IPS-15b (cell line): ENCODE measurements at regions not wholly inside any gene's neighbourhood (a gene's known extent, or its start where the extent isn't known, plus 50 kb on each side); places are given as distances from the start of the nearest gene placed in this dataset.
"Not testable (repeated sequence)": the region's sequence is repeated elsewhere in the genome, so short reads cannot be mapped to it uniquely, and the experiment has no call there.

Experiments
- H3K27me3 ChIP-seq: one replicate; pipeline ENCODE4 v1.6.1; 2013; ENCODE audit warnings: low read length; ENCODE audit not compliant: control insufficient read depth, insufficient read depth
- H3K36me3 ChIP-seq: one replicate; pipeline ENCODE4 v1.6.1; 2013; ENCODE audit warnings: low read length; ENCODE audit not compliant: control insufficient read depth, insufficient read depth
- H3K4me1 ChIP-seq: one replicate; pipeline ENCODE4 v1.6.1; 2013; ENCODE audit warnings: mild to moderate bottlenecking, low read length; ENCODE audit not compliant: control insufficient read depth, insufficient read depth
- H3K4me3 ChIP-seq: one replicate; pipeline ENCODE4 v1.5.1; 2013; ENCODE audit warnings: low read depth, low read length
- H3K9ac ChIP-seq: one replicate; pipeline ENCODE4 v1.6.1; 2013; ENCODE audit warnings: low read depth, mild to moderate bottlenecking, low read length
- H3K9me3 ChIP-seq: one replicate; pipeline ENCODE4 v1.6.1; 2013; ENCODE audit warnings: mild to moderate bottlenecking, low read length; ENCODE audit not compliant: control insufficient read depth, insufficient read depth

GRCh38 chr4:38304460-38304859 lies 344.3 kb downstream of the PTTG2 start:
- not testable (repeated sequence) for H3K4me1 ChIP-seq, H3K36me3 ChIP-seq, H3K4me3 ChIP-seq, H3K27me3 ChIP-seq, H3K9ac ChIP-seq, H3K9me3 ChIP-seq

DNA sequence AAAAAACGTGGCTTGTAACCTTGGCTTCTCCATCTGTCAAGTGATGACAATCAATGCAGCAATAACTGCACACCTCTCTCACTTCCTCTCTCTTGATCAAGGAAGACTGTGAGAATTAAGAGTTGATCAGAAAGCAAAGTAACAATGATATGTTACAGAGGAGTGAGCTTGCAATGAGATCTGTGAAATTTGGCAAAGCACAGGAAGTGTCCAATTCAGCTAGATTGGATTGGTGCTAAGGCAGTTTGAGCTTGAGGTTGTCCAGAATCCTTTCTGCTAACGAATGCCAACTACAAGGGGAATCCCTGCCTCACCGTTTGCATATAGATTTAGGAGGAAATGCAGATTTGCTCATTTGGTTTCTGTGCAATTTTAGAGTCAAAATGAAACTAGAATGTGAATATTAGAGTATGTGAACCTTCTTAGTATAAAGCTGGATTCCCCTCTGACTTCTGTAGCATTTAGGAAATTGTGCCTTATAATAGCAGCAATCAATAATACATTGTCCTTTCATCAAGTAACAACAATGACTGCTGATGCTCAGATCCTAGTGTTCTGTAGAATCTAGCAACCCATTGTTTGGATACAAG lies 346.4 kb downstream of the PTTG2 start:
- Histone ChIP-seq H3K4me3 (no peak overlapping the region), H3K36me3 (no peaks in the 10 kb centered on the region), H3K9ac (no peak overlapping the region), H3K4me1 (no peaks in the 10 kb centered on the region), H3K9me3 (no peaks in the 10 kb centered on the region), H3K27me3 (no peaks in the 10 kb centered on the region)

DNA sequence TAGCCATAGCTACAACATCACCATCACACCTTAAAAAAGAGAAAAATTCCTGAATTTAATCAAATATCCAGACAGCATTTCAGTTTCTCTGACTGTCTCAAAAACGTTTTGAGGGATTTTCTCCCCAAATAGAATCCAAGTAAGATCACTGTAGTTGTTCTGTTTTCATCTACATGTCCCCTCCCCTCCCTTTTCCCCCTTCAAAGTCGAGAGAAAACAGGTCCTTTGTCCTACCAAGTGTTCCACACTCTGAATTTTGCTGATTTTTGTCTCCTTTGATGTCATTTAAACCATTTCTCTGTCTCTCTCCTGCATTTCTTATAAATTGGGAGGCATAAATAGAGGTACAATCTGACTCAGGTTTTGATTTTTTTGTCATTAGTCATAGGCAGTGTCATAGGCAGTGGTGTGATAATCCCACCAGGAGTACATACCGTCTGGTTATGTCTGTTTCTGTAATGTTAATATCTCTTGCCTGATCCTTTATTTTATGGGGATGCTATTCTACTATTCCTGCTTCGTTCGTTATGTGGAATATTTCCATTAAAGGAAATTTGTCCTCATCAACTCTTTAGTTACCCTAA lies 348.6 kb downstream of the PTTG2 start:
- Histone ChIP-seq H3K4me1 (no peaks in the 10 kb centered on the region), H3K4me3 (no peak overlapping the region), H3K9me3 (no peaks in the 10 kb centered on the region), H3K36me3 (no peaks in the 10 kb centered on the region), H3K9ac (no peak overlapping the region), H3K27me3 (no peaks in the 10 kb centered on the region)

GRCh38 chr4:38309471-38309870 lies 349.3 kb downstream of the PTTG2 start:
- H3K9ac ChIP-seq: no peak overlapping the region
- H3K36me3 ChIP-seq: no peaks in the 10 kb centered on the region
- H3K4me3 ChIP-seq: no peak overlapping the region
- no peaks in the 10 kb centered on the region for H3K9me3 ChIP-seq
- no peaks in the 10 kb centered on the region for H3K4me1 ChIP-seq
- H3K27me3 ChIP-seq: no peaks in the 10 kb centered on the region

GRCh38 chr4:38310446-38311043 lies 350.3 kb downstream of the PTTG2 start:
- Histone ChIP-seq H3K36me3 (no peaks in the 10 kb centered on the region), H3K4me3 (no peak overlapping the region), H3K9ac (no peak overlapping the region), H3K4me1 (no peaks in the 10 kb centered on the region), H3K27me3 (no peaks in the 10 kb centered on the region), H3K9me3 (no peaks in the 10 kb centered on the region)

- Histone ChIP-seq H3K9ac (no peak overlapping the region), H3K4me1 (no peaks in the 10 kb centered on the region), H3K36me3 (no peaks in the 10 kb centered on the region), H3K27me3 (no peaks in the 10 kb centered on the region), H3K4me3 (no peak overlapping the region), H3K9me3 (no peaks in the 10 kb centered on the region)
These were observed 351.4 kb downstream of the PTTG2 start for GRCh38 chr4:38311495-38312126.

DNA sequence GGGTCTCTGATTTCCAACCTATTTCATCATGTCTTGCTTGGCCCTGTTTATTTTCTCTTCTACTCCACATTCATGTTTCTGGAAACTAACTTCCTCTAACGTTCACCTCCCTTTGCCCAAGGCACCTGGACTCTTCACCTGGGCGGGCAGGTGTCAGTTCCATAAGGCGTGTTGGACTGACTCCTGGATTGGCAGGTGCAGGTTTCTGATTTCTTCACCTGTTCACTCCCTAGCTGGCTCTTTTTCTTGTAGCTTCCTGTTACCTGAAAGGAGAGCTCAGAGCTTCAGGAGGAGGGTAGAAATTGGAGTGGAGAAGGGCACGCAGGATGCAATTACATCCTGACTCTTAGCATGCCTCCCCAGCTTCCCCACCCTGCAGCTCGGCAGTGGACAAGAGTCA lies 350.8 kb upstream of the KLF3 start:
- Histone ChIP-seq H3K9me3 (no peaks in the 10 kb centered on the region), H3K27me3 (no peaks in the 10 kb centered on the region), H3K9ac (no peak overlapping the region), H3K36me3 (no peaks in the 10 kb centered on the region), H3K4me3 (no peak overlapping the region), H3K4me1 (peaks cover 2% of the 10 kb centered on the region)

- no peaks in the 10 kb centered on the region for H3K27me3 ChIP-seq
- no peaks in the 10 kb centered on the region for H3K36me3 ChIP-seq
- H3K4me3 ChIP-seq: no peak overlapping the region
- no peaks in the 10 kb centered on the region for H3K9me3 ChIP-seq
- H3K4me1 ChIP-seq: peaks cover 7% of the 10 kb centered on the region
- no peak overlapping the region for H3K9ac ChIP-seq
These were observed 349.9 kb upstream of the KLF3 start for GRCh38 chr4:38313999-38314561.

DNA sequence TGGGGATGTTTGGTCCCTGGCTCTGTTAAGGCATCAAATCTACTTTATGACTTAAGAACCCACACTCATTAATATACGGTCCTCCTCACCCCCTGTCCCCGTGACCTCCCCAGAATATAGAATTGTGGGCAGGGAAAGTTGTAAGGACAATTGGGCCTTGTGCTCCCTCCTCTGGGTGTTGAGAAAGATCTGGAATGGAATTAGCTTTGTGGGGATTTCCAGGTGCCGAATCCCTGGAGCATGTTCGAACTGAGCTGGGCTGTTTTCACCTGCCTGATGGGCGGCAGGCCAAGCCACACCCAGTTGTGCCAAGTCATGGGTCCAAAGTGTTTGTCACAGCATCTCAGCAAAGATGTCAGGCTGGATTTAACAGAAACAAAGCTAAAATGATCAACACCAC lies 349.3 kb upstream of the KLF3 start:
- H3K36me3 ChIP-seq: no peaks in the 10 kb centered on the region
- H3K9me3 ChIP-seq: no peaks in the 10 kb centered on the region
- H3K27me3 ChIP-seq: no peaks in the 10 kb centered on the region
- no peak overlapping the region for H3K9ac ChIP-seq
- peaks cover 11% of the 10 kb centered on the region for H3K4me1 ChIP-seq
- no peak overlapping the region for H3K4me3 ChIP-seq

DNA sequence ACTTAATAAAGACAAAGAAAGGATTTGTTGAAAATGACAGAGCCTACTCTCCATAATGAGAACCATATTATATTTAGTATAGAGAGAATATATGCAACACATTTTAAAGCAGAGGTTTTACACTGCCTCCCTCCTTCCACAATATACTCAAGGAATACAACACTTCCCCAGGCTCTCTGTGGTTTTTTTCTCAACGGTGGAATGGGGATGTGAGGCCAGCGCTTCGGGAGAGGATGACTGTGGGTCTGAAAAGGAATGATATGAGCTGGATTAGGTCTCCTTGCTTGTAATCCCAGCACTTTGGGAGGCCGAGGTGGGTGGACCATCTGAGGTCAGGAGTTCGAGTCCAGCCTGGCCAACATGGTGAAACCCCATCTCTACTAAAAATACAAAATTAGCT lies 348.7 kb upstream of the KLF3 start:
- H3K9ac ChIP-seq: no peak overlapping the region
- H3K36me3 ChIP-seq: no peaks in the 10 kb centered on the region
- H3K4me3 ChIP-seq: no peak overlapping the region
- no peaks in the 10 kb centered on the region for H3K27me3 ChIP-seq
- peaks cover 12% of the 10 kb centered on the region for H3K4me1 ChIP-seq
- H3K9me3 ChIP-seq: no peaks in the 10 kb centered on the region

DNA sequence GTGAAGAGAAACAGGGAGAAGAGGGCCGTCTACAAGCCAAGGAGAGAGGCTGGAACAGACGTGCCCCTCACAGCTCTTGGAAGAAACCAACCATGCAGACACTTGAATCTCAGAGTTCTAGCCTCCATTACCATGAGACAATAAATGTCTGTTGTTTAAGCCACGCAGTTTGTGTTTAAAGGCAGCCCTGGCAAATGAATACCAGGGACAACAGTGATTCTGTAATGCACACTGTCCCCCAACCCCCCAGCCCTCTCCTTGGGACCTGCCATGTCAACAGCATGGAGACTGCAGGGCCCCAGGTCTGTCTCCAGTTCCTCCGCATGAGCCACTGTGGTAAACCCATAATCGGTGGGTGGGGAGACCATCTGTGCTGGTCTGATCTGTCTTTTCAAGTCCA lies 348.0 kb upstream of the KLF3 start:
- Histone ChIP-seq H3K27me3 (no peaks in the 10 kb centered on the region), H3K9me3 (no peaks in the 10 kb centered on the region), H3K36me3 (no peaks in the 10 kb centered on the region), H3K4me3 (no peak overlapping the region), H3K4me1 (peaks cover 12% of the 10 kb centered on the region), H3K9ac (no peak overlapping the region)
